ENCODE measurements at regions not wholly inside any gene's neighbourhood (a gene's known extent, or its start where the extent isn't known, plus 50 kb on each side); places are given as distances from the start of the nearest gene placed in this dataset.

GRCh38 chr4:124178449-124179021 is 534.0 kb downstream of the ANKRD50 start:
- Histone ChIP-seq H3K4me2 (ENCODE audit: insufficient read depth, low read length, poor library complexity, severe bottlenecking) (no peak overlapping the region), H2BK12ac (ENCODE audit: low read length) (no peak overlapping the region), H3K4ac (ENCODE audit: low read length) (no peak overlapping the region), H3K36me3 (replicated peaks in 1 of 2; ENCODE audit: control insufficient read depth in 2 of 2, insufficient read depth in 2 of 2, low read length in 2 of 2) (no peaks in the 10 kb centered on the region), H2AK5ac (ENCODE audit: low read depth, low read length) (no peak overlapping the region), H3K4me3 (ENCODE audit: low read length in 2 of 2) (no peak overlapping the region), H3K4me1 (ENCODE audit: control insufficient read depth in 2 of 2, insufficient read depth in 1 of 2, low read depth in 1 of 2, low read length in 2 of 2) (no peaks in the 10 kb centered on the region), H4K8ac (ENCODE audit: low read depth, low read length) (no peak overlapping the region), H4K91ac (ENCODE audit: low read depth, low read length, poor library complexity) (no peak overlapping the region), H2BK120ac (ENCODE audit: low read depth, low read length) (no peak overlapping the region), H2BK5ac (ENCODE audit: low read length) (no peak overlapping the region), H2AFZ (ENCODE audit: low read length) (no peak overlapping the region), H2BK15ac (ENCODE audit: low read length) (no peak overlapping the region), H3K18ac (ENCODE audit: low read length) (no peak overlapping the region), H3K79me1 (ENCODE audit: low read depth, low read length) (no peaks in the 10 kb centered on the region), H3K23ac (ENCODE audit: low read depth, low read length, poor library complexity) (no peak overlapping the region), H3K27ac (replicated peaks; ENCODE audit: low read length) (no peak overlapping the region), H3K27me3 (ENCODE audit: control insufficient read depth in 3 of 3, insufficient read depth in 3 of 3, low read depth in 1 of 3, low read length in 3 of 3) (no peaks in the 10 kb centered on the region), H3K9ac (ENCODE audit: low read depth, low read length, poor library complexity) (no peak overlapping the region), H3K14ac (ENCODE audit: low read length) (no peak overlapping the region), H3K9me3 (replicated peaks in 1 of 2; ENCODE audit: control insufficient read depth in 2 of 2, insufficient read depth in 1 of 2, low read depth in 1 of 2, low read length in 2 of 2) (peaks cover 0 to 2% of the 10 kb centered on the region in 2 donors)
- no CpG with 5 or more reads among the region's 4 CpGs for WGBS, 2 donors (ENCODE audit: extremely low coverage in 2 of 2, insufficient read length in 2 of 2, insufficient replicate concordance in 1 of 2)
- DNase-seq (ENCODE audit: low spot score): no peak

DNA sequence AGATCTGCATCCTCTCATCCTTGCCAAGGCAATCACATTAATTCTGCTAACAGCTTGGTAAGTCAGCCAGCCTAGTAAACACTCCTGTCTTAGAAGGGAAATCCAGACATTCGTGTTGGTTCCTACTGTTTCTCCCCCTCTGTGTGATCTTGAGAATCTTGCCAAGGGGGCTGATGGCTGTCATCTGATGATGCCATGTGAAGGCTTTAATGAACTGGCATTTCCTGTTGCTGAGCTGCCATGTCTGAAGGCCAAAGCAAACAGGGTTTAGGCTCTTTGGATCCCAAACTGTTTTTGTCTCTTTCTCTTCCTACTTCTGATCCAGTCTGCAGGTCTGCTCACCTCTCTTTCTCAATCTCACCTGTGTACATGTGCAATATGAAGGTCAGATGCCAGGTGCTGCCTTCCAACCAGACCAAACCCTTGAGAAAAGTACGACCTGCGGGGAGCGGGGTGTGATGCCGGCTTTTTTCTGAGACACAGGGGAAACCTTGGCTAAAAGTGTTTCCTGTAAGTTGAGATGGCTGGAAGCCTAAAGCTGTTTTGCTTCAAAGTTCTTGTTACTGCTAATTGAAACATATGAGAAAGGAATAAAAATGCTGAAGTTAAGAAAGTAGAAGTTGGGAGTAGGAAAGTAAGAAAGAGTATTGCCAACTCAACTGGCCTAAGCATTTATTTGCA is 532.9 kb downstream of the ANKRD50 start:
- no peak overlapping the region for H2AK5ac ChIP-seq (ENCODE audit: low read depth, low read length)

GRCh38 chr4:124181039-124181438 is 531.5 kb downstream of the ANKRD50 start:
- Histone ChIP-seq H3K4me1 (ENCODE audit: control insufficient read depth in 2 of 2, insufficient read depth in 1 of 2, low read depth in 1 of 2, low read length in 2 of 2) (no peaks in the 10 kb centered on the region), H3K4me3 (ENCODE audit: low read length in 2 of 2) (no peak overlapping the region), H3K4me2 (ENCODE audit: insufficient read depth, low read length, poor library complexity, severe bottlenecking) (no peak overlapping the region), H2BK120ac (ENCODE audit: low read depth, low read length) (no peak overlapping the region), H3K79me1 (ENCODE audit: low read depth, low read length) (no peaks in the 10 kb centered on the region), H3K4ac (ENCODE audit: low read length) (no peak overlapping the region), H3K36me3 (replicated peaks in 1 of 2; ENCODE audit: control insufficient read depth in 2 of 2, insufficient read depth in 2 of 2, low read length in 2 of 2) (no peaks in the 10 kb centered on the region), H3K27ac (replicated peaks; ENCODE audit: low read length) (no peak overlapping the region), H3K14ac (ENCODE audit: low read length) (no peak overlapping the region), H4K91ac (ENCODE audit: low read depth, low read length, poor library complexity) (no peak overlapping the region), H4K8ac (ENCODE audit: low read depth, low read length) (no peak overlapping the region), H3K23ac (ENCODE audit: low read depth, low read length, poor library complexity) (no peak overlapping the region), H3K27me3 (ENCODE audit: control insufficient read depth in 3 of 3, insufficient read depth in 3 of 3, low read depth in 1 of 3, low read length in 3 of 3) (no peaks in the 10 kb centered on the region), H2BK12ac (ENCODE audit: low read length) (no peak overlapping the region), H2BK5ac (ENCODE audit: low read length) (no peak overlapping the region), H3K9ac (ENCODE audit: low read depth, low read length, poor library complexity) (no peak overlapping the region), H2AK5ac (ENCODE audit: low read depth, low read length) (no peak overlapping the region), H2BK15ac (ENCODE audit: low read length) (no peak overlapping the region), H2AFZ (ENCODE audit: low read length) (no peak overlapping the region), H3K9me3 (replicated peaks in 1 of 2; ENCODE audit: control insufficient read depth in 2 of 2, insufficient read depth in 1 of 2, low read depth in 1 of 2, low read length in 2 of 2) (peaks cover 0 to 2% of the 10 kb centered on the region in 2 donors), H3K18ac (ENCODE audit: low read length) (no peak overlapping the region)
- no peak for DNase-seq (ENCODE audit: low spot score)
- no CpG with 5 or more reads among the region's 2 CpGs for WGBS, 2 donors (ENCODE audit: extremely low coverage in 2 of 2, insufficient read length in 2 of 2, insufficient replicate concordance in 1 of 2)

More for the DNA sequence above, 532.9 kb downstream of the ANKRD50 start:
- Histone ChIP-seq H3K9me3 (replicated peaks in 1 of 2; ENCODE audit: control insufficient read depth in 2 of 2, insufficient read depth in 1 of 2, low read depth in 1 of 2, low read length in 2 of 2) (peaks cover 0 to 2% of the 10 kb centered on the region in 2 donors), H3K4me2 (ENCODE audit: insufficient read depth, low read length, poor library complexity, severe bottlenecking) (no peak overlapping the region), H2BK5ac (ENCODE audit: low read length) (no peak overlapping the region), H3K4me1 (ENCODE audit: control insufficient read depth in 2 of 2, insufficient read depth in 1 of 2, low read depth in 1 of 2, low read length in 2 of 2) (no peaks in the 10 kb centered on the region), H2AFZ (ENCODE audit: low read length) (no peak overlapping the region), H2BK15ac (ENCODE audit: low read length) (no peak overlapping the region), H3K36me3 (replicated peaks in 1 of 2; ENCODE audit: control insufficient read depth in 2 of 2, insufficient read depth in 2 of 2, low read length in 2 of 2) (no peaks in the 10 kb centered on the region), H3K27ac (replicated peaks; ENCODE audit: low read length) (no peak overlapping the region), H3K18ac (ENCODE audit: low read length) (no peak overlapping the region), H2BK12ac (ENCODE audit: low read length) (no peak overlapping the region), H3K23ac (ENCODE audit: low read depth, low read length, poor library complexity) (no peak overlapping the region), H3K27me3 (ENCODE audit: control insufficient read depth in 3 of 3, insufficient read depth in 3 of 3, low read depth in 1 of 3, low read length in 3 of 3) (no peaks in the 10 kb centered on the region), H3K4me3 (ENCODE audit: low read length in 2 of 2) (no peak overlapping the region), H3K9ac (ENCODE audit: low read depth, low read length, poor library complexity) (no peak overlapping the region), H2BK120ac (ENCODE audit: low read depth, low read length) (no peak overlapping the region), H3K14ac (ENCODE audit: low read length) (no peak overlapping the region), H3K79me1 (ENCODE audit: low read depth, low read length) (no peaks in the 10 kb centered on the region), H4K91ac (ENCODE audit: low read depth, low read length, poor library complexity) (no peak overlapping the region), H3K4ac (ENCODE audit: low read length) (no peak overlapping the region), H4K8ac (ENCODE audit: low read depth, low read length) (no peak overlapping the region)
- no peak for DNase-seq (ENCODE audit: low spot score)
- WGBS, 2 donors (ENCODE audit: extremely low coverage in 2 of 2, insufficient read length in 2 of 2, insufficient replicate concordance in 1 of 2): no CpG with 5 or more reads among the region's 5 CpGs

DNA sequence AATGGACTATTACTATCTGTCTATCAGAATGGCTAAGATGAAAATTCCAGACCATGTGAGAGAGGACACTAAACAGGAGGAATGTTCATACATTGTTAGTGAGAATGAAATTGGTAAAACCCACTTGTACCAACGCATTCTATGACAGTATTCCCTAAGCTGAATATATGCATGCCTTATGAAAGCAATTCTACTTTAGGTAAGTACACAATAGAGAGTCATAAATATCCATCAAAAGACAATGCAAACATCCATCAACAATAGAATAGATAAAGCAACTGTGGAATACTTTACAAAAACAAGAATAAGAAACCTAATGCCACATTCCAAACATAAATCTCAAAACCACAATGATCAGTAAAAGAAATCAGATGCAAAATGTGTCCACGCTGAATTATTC is 529.3 kb downstream of the ANKRD50 start:
- no peak overlapping the region for H2BK12ac ChIP-seq (ENCODE audit: low read length)
- no peaks in the 10 kb centered on the region for H3K36me3 ChIP-seq (replicated peaks in 1 of 2; ENCODE audit: control insufficient read depth in 2 of 2, insufficient read depth in 2 of 2, low read length in 2 of 2)
- H4K8ac ChIP-seq (ENCODE audit: low read depth, low read length): no peak overlapping the region
- no CpG with 5 or more reads among the region's 2 CpGs for WGBS, 2 donors (ENCODE audit: extremely low coverage in 2 of 2, insufficient read length in 2 of 2, insufficient replicate concordance in 1 of 2)
- H3K4me3 ChIP-seq (ENCODE audit: low read length in 2 of 2): no peak overlapping the region
- no peak overlapping the region for H3K23ac ChIP-seq (ENCODE audit: low read depth, low read length, poor library complexity)
- H3K27ac ChIP-seq (replicated peaks; ENCODE audit: low read length): no peak overlapping the region
- H3K14ac ChIP-seq (ENCODE audit: low read length): no peak overlapping the region
- no peak overlapping the region for H3K9ac ChIP-seq (ENCODE audit: low read depth, low read length, poor library complexity)
- no peaks in the 10 kb centered on the region for H3K79me1 ChIP-seq (ENCODE audit: low read depth, low read length)
- H3K4me1 ChIP-seq (ENCODE audit: control insufficient read depth in 2 of 2, insufficient read depth in 1 of 2, low read depth in 1 of 2, low read length in 2 of 2): no peaks in the 10 kb centered on the region
- no peak overlapping the region for H3K18ac ChIP-seq (ENCODE audit: low read length)
- no peak overlapping the region for H2BK15ac ChIP-seq (ENCODE audit: low read length)
- H2BK120ac ChIP-seq (ENCODE audit: low read depth, low read length): no peak overlapping the region
- no peak overlapping the region for H3K4ac ChIP-seq (ENCODE audit: low read length)
- no peaks in the 10 kb centered on the region for H3K27me3 ChIP-seq (ENCODE audit: control insufficient read depth in 3 of 3, insufficient read depth in 3 of 3, low read depth in 1 of 3, low read length in 3 of 3)
- H2AFZ ChIP-seq (ENCODE audit: low read length): no peak overlapping the region
- peaks cover 0 to 2% of the 10 kb centered on the region in 2 donors for H3K9me3 ChIP-seq (replicated peaks in 1 of 2; ENCODE audit: control insufficient read depth in 2 of 2, insufficient read depth in 1 of 2, low read depth in 1 of 2, low read length in 2 of 2)
- H2BK5ac ChIP-seq (ENCODE audit: low read length): no peak overlapping the region
- DNase-seq (ENCODE audit: low spot score): no peak
- H3K4me2 ChIP-seq (ENCODE audit: insufficient read depth, low read length, poor library complexity, severe bottlenecking): no peak overlapping the region
- H4K91ac ChIP-seq (ENCODE audit: low read depth, low read length, poor library complexity): no peak overlapping the region
- no peak overlapping the region for H2AK5ac ChIP-seq (ENCODE audit: low read depth, low read length)
